ENCODE measurements at regions not wholly inside any gene's neighbourhood (a gene's known extent, or its start where the extent isn't known, plus 50 kb on each side); places are given as distances from the start of the nearest gene placed in this dataset.

DNA sequence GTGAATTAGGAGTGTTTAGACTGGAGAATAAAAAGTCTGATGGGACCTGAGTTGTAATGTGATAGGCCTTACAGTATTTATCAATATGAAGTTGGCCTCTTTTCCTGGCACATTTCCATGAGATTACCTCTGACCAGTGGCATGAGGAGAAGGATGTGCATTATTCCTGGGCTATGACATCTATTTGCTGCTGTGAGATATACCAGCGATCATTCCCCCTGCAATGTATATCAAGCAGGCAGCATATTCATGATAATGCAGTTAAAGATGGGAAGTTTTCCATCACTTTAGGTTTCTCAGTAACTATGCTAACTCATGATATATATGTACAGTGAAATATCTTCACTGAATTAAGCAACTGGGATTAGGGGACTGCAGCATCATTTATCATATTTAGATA is 142.8 kb upstream of the MBL2 start:
- H3K9me3 ChIP-seq = no peaks in the 10 kb centered on the region
- 78% methylated on average over 1 of the region's 1 CpG for WGBS (ENCODE audit: missing lambda C conversion rate)

DNA sequence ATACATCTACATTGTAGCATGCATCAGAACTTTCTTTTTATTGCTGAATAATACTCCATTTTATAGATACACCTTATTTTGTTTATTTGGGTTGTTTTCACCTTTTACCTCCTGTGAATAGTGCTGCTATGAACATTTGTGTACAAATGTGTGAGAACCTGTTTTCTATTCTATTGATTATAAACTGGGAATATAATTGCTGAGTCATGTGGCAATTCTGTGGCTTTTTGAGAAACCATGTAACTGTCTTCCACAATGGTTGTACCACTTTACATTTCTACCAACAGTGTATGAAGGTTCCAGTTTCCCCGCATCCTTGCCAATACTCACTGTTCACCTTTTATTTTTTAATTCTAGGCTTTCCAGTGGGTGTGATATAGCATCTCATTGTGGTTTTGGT is 138.6 kb upstream of the MBL2 start:
- ChIA-PET POLR2A (no interaction called here), CTCF (no interaction called here)
- H3K4me3 ChIP-seq = no peak overlapping the region
- ATAC-seq (no peak), FAIRE-seq (no peak), DNase-seq (ENCODE audit: low read depth in 1 of 2, low spot score in 1 of 2) (no peak)
- H3K4me1 ChIP-seq = no peaks in the 10 kb centered on the region
- 71% methylated on average over 1 of the region's 1 CpG for WGBS (ENCODE audit: missing lambda C conversion rate)
- TF ChIP-seq ZC3H11A (IDR thresholded peaks at IDR 0.05) = no peak
- no peak for TF ChIP-seq RCOR1 (IDR thresholded peaks at IDR 0.05; ENCODE audit: low read depth, low read length)
- TF ChIP-seq MAFK (IDR thresholded peaks at IDR 0.05; ENCODE audit: partially characterized antibody) = peak; percentile 72
- TF ChIP-seq CHD2 (IDR thresholded peaks at IDR 0.05; ENCODE audit: low read length, partially characterized antibody) = no peak
- TF ChIP-seq NFE2L2 (conservative IDR thresholded peaks at IDR 0.05; ENCODE audit: low read length) = peak; percentile 64
- no peak overlapping the region for H3K4me2 ChIP-seq
- no peaks in the 10 kb centered on the region for H3K9me3 ChIP-seq
- H3K27ac ChIP-seq = no peak overlapping the region

More for the DNA sequence above, 142.8 kb upstream of the MBL2 start:
- H3K4me2 ChIP-seq = no peak overlapping the region
- FAIRE-seq = no peak
- ChIA-PET CTCF (no interaction called here), POLR2A (no interaction called here)
- ATAC-seq = no peak
- TF ChIP-seq RNF2 (IDR thresholded peaks at IDR 0.05; ENCODE audit: borderline replicate concordance, low read depth) = no peak
- TF ChIP-seq, protein P1, sequence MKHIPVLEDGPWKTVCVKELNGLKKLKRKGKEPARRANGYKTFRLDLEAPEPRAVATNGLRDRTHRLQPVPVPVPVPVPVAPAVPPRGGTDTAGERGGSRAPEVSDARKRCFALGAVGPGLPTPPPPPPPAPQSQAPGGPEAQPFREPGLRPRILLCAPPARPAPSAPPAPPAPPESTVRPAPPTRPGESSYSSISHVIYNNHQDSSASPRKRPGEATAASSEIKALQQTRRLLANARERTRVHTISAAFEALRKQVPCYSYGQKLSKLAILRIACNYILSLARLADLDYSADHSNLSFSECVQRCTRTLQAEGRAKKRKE (CRISPR knock-in tag; IDR thresholded peaks at IDR 0.05; ENCODE audit: low read depth) = no peak
- no peak for TF ChIP-seq NR3C1 (IDR thresholded peaks at IDR 0.05)
- no peak for TF ChIP-seq SMC3 (IDR thresholded peaks at IDR 0.05)
- TF ChIP-seq, protein P2, sequence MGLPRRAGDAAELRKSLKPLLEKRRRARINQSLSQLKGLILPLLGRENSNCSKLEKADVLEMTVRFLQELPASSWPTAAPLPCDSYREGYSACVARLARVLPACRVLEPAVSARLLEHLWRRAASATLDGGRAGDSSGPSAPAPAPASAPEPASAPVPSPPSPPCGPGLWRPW (IDR thresholded peaks at IDR 0.05) = no peak
- no peak overlapping the region for H3K4me3 ChIP-seq
- no peak for DNase-seq (ENCODE audit: low read depth in 1 of 2, low spot score in 1 of 2)
- no peaks in the 10 kb centered on the region for H3K4me1 ChIP-seq
- H3K27ac ChIP-seq = no peak overlapping the region

DNA sequence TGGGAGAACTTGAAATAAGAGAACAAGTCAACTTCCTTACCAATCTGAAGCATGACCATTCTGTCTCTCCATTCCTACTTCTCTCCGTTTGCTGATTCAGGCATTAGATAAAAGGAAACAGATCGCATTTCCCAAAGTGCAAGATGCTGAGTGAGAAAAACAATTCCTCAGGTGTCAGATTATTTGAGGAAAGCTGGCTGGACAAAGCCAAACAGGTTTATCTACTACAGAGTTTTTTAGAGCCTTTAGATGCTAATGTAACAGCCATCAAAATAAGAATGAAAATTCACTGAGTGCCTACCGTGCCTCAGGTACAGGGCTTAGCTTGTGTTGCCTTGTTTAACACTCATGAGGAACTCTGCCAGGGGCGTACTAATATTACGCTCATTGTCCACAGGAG is 135.9 kb upstream of the MBL2 start:
- Histone ChIP-seq H3K4me2 (no peak overlapping the region), H3K27ac (no peak overlapping the region), H3K4me3 (no peak overlapping the region), H3K4me1 (no peaks in the 10 kb centered on the region), H3K9me3 (no peaks in the 10 kb centered on the region)
- no peak for DNase-seq (ENCODE audit: low read depth in 1 of 2, low spot score in 1 of 2)
- WGBS (ENCODE audit: missing lambda C conversion rate) = 35% methylated on average over 5 of the region's 5 CpGs
- FAIRE-seq = no peak
- ChIA-PET POLR2A (no interaction called here), CTCF (no interaction called here)
- TF ChIP-seq EHF (CRISPR knock-in tag; IDR thresholded peaks at IDR 0.05) (no peak), MAZ (IDR thresholded peaks at IDR 0.05; ENCODE audit: borderline replicate concordance, low read depth, low read length) (no peak), FOSB (CRISPR knock-in tag; IDR thresholded peaks at IDR 0.05) (no peak)
- TF ChIP-seq, protein P3, sequence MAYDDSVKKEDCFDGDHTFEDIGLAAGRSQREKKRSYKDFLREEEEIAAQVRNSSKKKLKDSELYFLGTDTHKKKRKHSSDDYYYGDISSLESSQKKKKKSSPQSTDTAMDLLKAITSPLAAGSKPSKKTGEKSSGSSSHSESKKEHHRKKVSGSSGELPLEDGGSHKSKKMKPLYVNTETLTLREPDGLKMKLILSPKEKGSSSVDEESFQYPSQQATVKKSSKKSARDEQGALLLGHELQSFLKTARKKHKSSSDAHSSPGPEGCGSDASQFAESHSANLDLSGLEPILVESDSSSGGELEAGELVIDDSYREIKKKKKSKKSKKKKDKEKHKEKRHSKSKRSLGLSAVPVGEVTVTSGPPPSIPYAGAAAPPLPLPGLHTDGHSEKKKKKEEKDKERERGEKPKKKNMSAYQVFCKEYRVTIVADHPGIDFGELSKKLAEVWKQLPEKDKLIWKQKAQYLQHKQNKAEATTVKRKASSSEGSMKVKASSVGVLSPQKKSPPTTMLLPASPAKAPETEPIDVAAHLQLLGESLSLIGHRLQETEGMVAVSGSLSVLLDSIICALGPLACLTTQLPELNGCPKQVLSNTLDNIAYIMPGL (CRISPR knock-in tag; IDR thresholded peaks at IDR 0.05; ENCODE audit: borderline replicate concordance) = no peak
- TF ChIP-seq, protein P1 (CRISPR knock-in tag; IDR thresholded peaks at IDR 0.05; ENCODE audit: low read depth) = no peak
- ATAC-seq = no peak

DNA sequence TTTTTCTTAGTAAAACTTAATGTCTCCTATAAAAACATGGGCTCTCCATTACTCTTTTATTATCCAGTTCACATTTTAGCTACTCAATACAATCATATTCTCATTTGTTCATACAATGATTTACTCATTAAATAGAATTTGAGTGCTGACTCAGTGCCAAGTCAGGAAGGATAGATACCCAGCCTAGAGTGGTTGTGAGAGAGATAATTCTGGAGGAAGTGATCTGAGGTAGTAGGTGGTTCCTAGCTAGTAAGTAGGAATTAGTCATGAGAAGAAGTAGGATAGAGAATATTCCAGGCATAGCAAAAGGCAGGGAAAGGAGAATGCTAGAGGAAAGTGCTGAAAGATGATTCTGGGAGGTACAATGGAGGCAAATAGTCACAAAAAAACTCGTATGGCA is 133.5 kb upstream of the MBL2 start:
- POLR2A ChIA-PET = no interaction called here
- H3K4me1 ChIP-seq = no peaks in the 10 kb centered on the region
- no peaks in the 10 kb centered on the region for H3K9me3 ChIP-seq
- no peak for ATAC-seq
- no peak overlapping the region for H3K4me3 ChIP-seq
- WGBS (ENCODE audit: missing lambda C conversion rate) = 3% methylated on average over 1 of the region's 1 CpG
- DNase-seq (ENCODE audit: low read depth in 1 of 2, low spot score in 1 of 2) = no peak
- no peak overlapping the region for H3K27ac ChIP-seq
- no peak overlapping the region for H3K4me2 ChIP-seq
- no peak for FAIRE-seq
- CTCF ChIA-PET = interaction anchor here (1.3 kb wide), 1 partner anchor 21 kb away, joined by 5 read pairs; no protein-coding TSS in a partner anchor
- no peak for TF ChIP-seq RCOR1 (IDR thresholded peaks at IDR 0.05; ENCODE audit: low read depth, low read length)
- TF ChIP-seq CBX8 (IDR thresholded peaks at IDR 0.05) = no peak
- no peak for TF ChIP-seq HEYL (CRISPR knock-in tag; IDR thresholded peaks at IDR 0.05)
- TF ChIP-seq, protein P4, sequence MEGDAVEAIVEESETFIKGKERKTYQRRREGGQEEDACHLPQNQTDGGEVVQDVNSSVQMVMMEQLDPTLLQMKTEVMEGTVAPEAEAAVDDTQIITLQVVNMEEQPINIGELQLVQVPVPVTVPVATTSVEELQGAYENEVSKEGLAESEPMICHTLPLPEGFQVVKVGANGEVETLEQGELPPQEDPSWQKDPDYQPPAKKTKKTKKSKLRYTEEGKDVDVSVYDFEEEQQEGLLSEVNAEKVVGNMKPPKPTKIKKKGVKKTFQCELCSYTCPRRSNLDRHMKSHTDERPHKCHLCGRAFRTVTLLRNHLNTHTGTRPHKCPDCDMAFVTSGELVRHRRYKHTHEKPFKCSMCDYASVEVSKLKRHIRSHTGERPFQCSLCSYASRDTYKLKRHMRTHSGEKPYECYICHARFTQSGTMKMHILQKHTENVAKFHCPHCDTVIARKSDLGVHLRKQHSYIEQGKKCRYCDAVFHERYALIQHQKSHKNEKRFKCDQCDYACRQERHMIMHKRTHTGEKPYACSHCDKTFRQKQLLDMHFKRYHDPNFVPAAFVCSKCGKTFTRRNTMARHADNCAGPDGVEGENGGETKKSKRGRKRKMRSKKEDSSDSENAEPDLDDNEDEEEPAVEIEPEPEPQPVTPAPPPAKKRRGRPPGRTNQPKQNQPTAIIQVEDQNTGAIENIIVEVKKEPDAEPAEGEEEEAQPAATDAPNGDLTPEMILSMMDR (IDR thresholded peaks at IDR 0.05) = no peak
- TF ChIP-seq KDM1A (IDR thresholded peaks at IDR 0.05; ENCODE audit: low read depth) = no peak
- no peak for TF ChIP-seq RAD21 (conservative IDR thresholded peaks at IDR 0.05 in 1 of 2, IDR thresholded peaks at IDR 0.05 in 1 of 2)
- no peak for TF ChIP-seq NPAS2 (CRISPR knock-in tag; IDR thresholded peaks at IDR 0.05; ENCODE audit: borderline replicate concordance)
- no peak for TF ChIP-seq POLR2A (IDR thresholded peaks at IDR 0.05; ENCODE audit: low read length)
- TF ChIP-seq CEBPB (IDR thresholded peaks at IDR 0.05) = no peak
- no peak for TF ChIP-seq FOXS1 (CRISPR knock-in tag; IDR thresholded peaks at IDR 0.05)
- TF ChIP-seq HOXB13 (CRISPR knock-in tag; IDR thresholded peaks at IDR 0.05; ENCODE audit: low read depth) = no peak
- TF ChIP-seq, protein P3 (CRISPR knock-in tag; IDR thresholded peaks at IDR 0.05; ENCODE audit: borderline replicate concordance) = no peak
- TF ChIP-seq SMC3 (IDR thresholded peaks at IDR 0.05) = no peak
- TF ChIP-seq, protein P5, sequence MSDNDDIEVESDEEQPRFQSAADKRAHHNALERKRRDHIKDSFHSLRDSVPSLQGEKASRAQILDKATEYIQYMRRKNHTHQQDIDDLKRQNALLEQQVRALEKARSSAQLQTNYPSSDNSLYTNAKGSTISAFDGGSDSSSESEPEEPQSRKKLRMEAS (IDR thresholded peaks at IDR 0.05) = no peak

All from A549 (cell line).